NCI-H146 treated with DMSO at 0.1 percent for 48 hours (cell line): ENCODE measurements at regions not wholly inside any gene's neighbourhood (a gene's known extent, or its start where the extent isn't known, plus 50 kb on each side); places are given as distances from the start of the nearest gene placed in this dataset.

Experiments
- DNase-seq: peaks from one replicate; lab custom pipeline; 2025; ENCODE audit not compliant: unreplicated experiment; lab: John Stamatoyannopoulos, UW

GRCh38 chrX:5829469-5829868, 399.2 kb downstream of the NLGN4X start:
- DNase-seq, result no peak

- no peak for DNase-seq
These were observed 399.6 kb downstream of the NLGN4X start for GRCh38 chrX:5829060-5829459.

GRCh38 chrX:5823903-5824302, 404.8 kb downstream of the NLGN4X start:
- no peak for DNase-seq

GRCh38 chrX:5810636-5811035, 418.0 kb downstream of the NLGN4X start:
- DNase-seq, result no peak

GRCh38 chrX:5807181-5807580, 421.5 kb downstream of the NLGN4X start:
- DNase-seq, result no peak

- no peak for DNase-seq
These were observed 426.3 kb downstream of the NLGN4X start for GRCh38 chrX:5802391-5802790.

GRCh38 chrX:5791721-5792120, 436.9 kb downstream of the NLGN4X start:
- DNase-seq, result no peak

GRCh38 chrX:5788910-5789309, 439.8 kb downstream of the NLGN4X start:
- DNase-seq, result no peak

GRCh38 chrX:5780821-5781220, 447.8 kb downstream of the NLGN4X start:
- no peak for DNase-seq

GRCh38 chrX:5775846-5776430, 452.7 kb downstream of the NLGN4X start:
- DNase-seq, result no peak

GRCh38 chrX:5774446-5774845, 454.2 kb downstream of the NLGN4X start:
- no peak for DNase-seq

- no peak for DNase-seq
These were observed 457.2 kb downstream of the NLGN4X start for GRCh38 chrX:5771441-5771840.

- DNase-seq, result no peak
These were observed 472.1 kb downstream of the NLGN4X start for GRCh38 chrX:5756616-5757015.

GRCh38 chrX:5753291-5753690, 475.4 kb downstream of the NLGN4X start:
- no peak for DNase-seq

- no peak for DNase-seq
These were observed 475.8 kb downstream of the NLGN4X start for GRCh38 chrX:5752831-5753230.

- no peak for DNase-seq
These were observed 480.0 kb downstream of the NLGN4X start for GRCh38 chrX:5748586-5749150.

- no peak for DNase-seq
These were observed 482.4 kb downstream of the NLGN4X start for GRCh38 chrX:5746231-5746630.

GRCh38 chrX:5733501-5733900, 495.2 kb downstream of the NLGN4X start:
- DNase-seq, result no peak

GRCh38 chrX:5730556-5730955, 498.1 kb downstream of the NLGN4X start:
- no peak for DNase-seq

- DNase-seq, result no peak
These were observed 502.4 kb downstream of the NLGN4X start for GRCh38 chrX:5726224-5726623.

GRCh38 chrX:5724123-5724522, 504.5 kb downstream of the NLGN4X start:
- no peak for DNase-seq

GRCh38 chrX:5718651-5719050, 510.0 kb downstream of the NLGN4X start:
- DNase-seq, result no peak

GRCh38 chrX:5716666-5717065, 512.0 kb downstream of the NLGN4X start:
- no peak for DNase-seq
